HG03342 (cell line): ENCODE measurements at regions not wholly inside any gene's neighbourhood (a gene's known extent, or its start where the extent isn't known, plus 50 kb on each side); places are given as distances from the start of the nearest gene placed in this dataset.

ENCODE experiments used
- ATAC-seq: cut with Tn5 transposase; IDR thresholded peaks from one replicate; pipeline ENCODE4 v1.9.1; 2021; ENCODE audit warnings: mild to moderate bottlenecking, moderate library complexity; ENCODE audit not compliant: unreplicated experiment

DNA sequence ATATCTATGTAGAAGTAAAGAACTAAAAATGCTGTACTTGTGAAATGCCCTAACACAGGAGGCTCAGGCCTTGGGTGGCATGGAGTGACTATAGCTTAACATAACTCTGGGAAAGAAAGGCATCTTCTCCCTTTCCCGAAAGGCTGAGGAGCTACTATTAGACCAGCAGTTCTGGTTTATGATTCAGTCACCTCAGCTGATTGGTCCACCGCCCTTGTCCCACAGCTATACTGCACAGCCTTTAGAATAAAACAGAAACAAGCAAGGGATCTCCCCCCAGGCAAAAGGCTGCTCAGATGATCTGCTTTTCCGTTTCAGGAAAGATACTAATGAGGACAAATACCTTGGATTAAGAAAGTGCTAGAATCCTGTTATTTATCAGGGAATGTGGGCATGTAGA is 171.3 kb downstream of the SNCA start:
- no peak for ATAC-seq

DNA sequence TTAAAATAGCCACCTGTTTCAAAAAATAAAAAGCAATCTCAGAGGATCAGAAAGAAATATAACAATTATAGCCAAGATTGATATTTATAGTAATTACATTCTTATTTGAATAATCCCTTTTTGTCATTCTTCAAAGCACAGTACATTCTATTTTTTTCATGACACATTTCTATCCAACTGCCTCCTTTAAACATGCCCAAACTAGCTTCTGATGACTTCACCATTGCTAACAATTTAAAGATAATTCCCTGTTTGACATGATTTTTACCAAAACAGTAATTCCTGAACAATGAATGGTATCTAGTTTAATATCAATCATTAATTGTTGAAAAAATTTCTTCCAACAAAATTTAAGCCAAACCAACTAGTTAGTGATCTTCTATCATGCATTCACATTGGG is 172.4 kb downstream of the SNCA start:
- ATAC-seq, result no peak

DNA sequence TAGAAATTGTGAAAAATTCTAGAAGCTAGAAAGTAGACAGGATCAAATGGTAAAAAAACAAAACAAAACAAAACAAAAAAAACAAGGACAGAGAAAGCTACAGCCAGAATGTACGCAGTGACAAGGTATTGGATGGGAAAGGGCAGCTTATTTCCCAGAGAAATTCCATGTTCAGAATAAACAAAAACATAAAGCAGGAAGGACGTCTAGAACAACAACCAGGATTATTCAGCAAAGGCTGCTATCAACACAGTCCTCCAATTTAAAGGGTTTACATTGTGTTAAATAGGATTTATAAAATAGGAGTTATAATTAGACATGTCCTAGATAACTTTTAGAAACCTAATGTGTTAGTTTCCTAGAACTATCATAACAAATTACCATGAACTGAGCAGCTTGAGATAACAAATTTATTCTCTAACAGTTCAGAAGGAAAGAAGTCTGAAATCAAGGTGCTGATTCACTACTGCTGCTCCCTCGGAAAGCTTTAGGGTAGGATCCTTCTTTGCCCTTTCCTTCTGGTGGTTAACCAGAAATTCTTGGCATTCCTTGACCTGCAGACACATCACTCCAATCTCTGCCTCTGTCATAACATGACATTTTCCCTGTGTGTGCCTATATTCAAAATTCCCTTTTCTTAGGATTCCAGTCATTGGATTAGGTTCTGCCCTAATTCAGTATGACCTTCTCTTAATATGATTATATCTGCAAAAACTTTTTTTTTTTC is 175.6 kb downstream of the SNCA start:
- ATAC-seq, result no peak

DNA sequence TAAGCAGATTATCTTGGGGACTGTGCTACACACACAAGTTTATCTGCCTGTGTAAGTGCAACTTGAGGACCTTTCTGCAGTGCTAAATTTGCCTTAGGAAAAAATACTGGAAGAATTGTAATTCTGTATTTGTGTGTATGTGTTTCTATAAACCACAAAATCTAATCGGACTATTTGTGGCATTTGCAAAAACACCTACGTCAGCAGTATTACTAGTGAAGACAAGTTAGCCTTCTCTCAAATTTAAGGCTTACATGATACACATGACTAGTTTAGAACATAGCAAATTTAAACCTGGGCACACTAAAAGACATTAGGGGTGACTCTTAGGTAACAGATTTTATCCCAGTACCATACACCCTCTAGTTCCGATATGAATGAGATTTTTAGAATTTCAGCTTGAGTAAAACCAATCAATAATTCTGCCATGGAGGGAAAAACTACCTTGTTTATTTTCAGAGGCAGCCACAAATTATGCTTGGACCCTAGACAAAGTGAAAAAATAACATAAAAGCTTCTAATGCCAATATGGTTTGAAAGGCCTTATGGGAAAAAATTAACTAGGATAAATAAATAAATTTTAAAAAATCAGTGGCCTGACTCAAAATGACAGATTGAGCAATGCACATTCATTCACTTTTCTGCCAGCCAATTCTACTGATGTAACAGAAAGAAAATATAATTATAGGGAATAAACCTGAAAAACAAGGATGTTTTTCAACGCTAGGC is 176.4 kb downstream of the SNCA start:
- ATAC-seq, result no peak

DNA sequence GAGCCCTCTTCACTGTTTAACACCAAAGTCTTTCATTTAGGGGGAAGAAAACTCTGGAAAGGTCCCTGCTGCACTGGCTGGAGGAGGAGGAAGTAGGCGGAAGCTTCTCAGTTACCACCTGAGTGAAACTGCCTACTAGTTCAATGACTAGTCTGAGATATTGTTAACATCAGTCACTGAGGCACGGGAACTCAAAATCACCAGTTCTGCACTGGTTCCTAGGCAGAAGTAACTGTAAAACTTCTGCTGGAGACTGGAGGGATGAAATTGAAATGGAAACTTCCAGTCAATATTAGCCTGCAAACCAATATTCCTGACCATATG is 178.3 kb downstream of the SNCA start:
- ATAC-seq, result peak; percentile 80

DNA sequence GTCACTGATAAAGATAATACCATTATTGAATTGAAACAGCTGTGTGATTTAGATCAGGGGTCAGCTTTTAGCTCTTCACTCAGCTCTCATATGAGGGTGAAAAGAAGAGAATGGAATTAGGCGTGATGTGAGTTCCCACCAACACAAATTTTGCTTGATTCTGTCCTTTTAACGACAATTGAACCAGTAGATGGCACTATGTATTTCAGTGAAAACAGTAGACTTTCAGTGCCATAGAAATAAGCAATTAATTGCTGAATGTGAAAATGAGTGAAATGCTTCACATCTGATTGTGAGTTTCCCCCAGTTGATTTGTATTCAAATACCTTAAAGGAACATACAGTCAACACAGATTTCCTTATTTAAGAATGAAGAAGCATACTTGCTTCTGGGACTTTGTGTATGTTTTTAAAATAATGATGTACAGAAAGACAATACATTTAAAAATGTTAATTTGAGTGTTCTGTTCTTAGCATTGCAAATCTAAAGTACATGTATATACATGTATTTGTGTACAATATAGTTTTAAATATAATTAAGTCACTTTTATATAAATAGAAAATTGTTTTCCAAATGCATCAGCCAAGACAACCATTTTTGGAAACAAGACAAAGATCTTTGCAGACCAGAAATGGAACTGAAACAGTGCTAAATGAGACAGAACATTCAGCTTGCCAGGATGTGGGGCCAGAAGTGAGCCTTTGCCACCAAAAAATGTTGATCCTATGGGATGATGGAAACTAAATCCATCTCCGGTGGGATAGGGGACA is 178.8 kb downstream of the SNCA start:
- ATAC-seq, result peak; percentile 74

DNA sequence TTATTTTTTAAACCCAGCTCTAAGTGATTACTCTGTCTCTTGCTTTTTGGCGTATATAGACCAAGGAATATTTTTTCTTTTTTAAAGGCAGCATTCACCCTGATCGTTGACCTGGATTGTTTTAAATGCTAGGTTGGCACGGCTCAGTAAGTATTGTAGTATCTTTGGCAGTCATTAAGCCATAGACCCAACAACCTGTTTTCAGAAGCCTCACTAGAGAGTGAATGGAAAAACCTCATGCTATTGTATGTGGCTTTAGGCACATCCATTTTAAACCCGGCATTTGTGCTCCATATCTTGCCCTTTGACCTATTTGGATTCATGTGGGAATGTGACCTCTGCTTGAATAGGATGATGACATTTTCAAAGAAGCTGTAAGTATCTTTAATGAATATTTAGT is 183.9 kb downstream of the SNCA start:
- ATAC-seq, result no peak

DNA sequence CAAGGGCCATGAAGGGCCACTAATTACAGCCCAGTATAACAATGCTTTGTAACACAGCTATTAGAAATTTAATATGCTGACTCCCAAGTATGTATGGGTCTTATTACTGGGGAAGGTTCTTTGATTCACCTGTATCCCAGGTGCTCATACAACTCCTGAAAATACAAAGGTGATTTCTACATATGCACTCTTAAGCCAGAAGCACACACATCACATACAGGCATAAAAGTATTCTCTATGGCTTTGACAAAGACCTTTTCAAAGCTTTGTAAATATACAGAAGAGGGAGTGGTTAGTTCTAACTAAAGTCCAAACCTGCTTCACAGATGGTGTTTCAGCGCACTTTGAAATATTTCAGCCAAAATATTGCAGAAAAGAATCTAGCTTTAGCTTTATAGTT is 191.5 kb downstream of the SNCA start:
- ATAC-seq, result no peak

DNA sequence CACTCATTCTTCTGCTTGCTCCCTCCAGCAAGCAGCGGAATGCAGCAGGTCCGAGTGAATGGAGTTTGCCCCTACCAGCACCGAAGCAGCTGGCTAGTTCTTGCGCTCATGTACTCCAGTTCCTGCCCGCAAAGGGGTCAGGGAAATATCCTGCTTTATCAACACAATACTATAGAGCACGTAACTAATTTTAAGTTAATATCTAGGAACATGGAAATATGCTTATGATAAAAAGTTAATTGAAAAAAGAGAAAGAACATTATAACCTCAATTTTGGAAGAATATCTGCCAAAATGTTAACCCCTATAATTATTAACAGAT is 195.6 kb downstream of the SNCA start:
- ATAC-seq, result no peak

DNA sequence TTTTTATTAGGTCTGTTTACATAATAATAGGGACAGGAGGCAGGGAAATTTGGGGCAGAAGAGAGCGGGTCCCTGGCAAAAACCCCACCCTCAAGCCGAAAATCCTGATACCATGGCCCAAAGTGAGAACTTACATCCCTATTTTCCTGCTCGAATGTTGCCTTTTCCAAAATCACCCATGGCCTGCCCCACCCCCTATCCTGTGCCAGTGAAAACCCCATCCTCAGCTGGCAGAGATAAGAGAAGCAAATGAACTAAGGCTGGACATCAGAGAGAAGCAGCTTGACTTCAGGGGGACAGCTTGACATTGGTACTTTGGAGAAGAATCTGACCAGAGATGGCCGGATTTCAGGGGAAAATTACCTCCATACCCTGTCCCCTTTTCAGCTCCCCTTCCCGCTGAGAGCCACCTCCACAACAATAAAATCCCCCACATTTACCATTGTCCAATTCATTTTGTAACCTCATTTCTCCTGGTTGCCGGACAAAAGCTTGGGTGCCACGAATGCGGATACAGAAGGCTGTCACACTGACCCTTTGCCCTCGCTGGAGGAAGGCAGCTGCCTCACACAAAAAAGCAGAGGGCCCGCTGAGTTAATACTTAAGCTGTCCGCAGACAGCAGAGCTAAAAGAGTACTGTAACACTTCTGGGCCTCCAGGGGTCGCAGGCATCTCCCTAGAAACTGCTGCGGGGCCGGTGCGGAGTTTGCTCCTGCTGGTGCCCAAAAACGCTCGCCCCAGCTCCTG is 196.2 kb downstream of the SNCA start:
- ATAC-seq, result no peak

DNA sequence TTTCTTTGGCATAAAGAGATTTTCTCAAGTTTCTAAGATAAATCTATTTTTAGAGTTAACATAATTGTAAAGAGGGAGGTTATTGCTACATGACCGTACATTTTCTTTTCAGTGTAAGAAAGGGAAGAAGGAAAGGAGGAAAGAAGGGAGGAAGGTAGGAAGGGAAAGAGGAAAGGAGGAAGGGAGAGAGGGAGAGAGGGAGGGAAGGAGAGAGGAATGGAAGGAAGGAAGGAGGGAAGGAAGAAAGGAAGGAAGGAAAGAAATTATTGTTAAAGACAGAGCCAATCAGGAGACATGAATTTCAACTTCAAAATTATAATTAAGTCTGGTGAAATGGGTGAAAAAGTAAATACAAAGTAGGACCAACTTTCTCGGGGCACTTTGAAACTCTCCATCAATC is 197.6 kb downstream of the SNCA start:
- no peak for ATAC-seq

DNA sequence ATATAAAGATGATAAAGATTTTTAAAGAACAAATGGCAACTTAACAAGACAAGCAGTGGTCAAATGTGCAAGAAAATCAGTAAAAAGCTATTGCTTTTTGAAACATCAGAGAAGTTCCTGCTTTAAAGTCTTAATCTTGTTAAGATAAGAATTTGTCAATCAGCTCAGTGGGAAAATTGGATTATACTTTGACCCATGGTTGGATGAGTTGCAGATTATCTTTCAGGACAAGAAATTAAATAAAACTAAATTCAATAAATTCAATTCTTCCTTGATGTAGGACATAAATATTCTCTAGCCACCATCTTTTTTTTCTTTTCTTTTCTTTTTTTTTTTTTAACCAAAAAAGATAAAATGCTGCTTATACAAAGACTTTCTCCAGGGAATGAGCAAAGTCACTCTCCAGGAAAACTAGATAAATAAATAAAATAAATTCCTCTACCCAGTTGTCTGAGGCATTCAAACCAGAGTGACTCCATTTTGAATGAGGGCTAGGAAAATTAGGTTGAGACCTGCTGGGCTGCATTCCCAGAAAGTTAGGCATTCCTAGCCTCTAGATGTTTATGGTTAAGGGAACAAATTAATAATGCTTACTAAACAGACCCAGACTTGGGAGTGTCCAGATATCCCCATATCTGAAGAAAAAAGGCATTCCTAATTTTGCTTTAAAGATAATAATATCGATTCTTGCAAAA is 211.2 kb downstream of the SNCA start:
- no peak for ATAC-seq

DNA sequence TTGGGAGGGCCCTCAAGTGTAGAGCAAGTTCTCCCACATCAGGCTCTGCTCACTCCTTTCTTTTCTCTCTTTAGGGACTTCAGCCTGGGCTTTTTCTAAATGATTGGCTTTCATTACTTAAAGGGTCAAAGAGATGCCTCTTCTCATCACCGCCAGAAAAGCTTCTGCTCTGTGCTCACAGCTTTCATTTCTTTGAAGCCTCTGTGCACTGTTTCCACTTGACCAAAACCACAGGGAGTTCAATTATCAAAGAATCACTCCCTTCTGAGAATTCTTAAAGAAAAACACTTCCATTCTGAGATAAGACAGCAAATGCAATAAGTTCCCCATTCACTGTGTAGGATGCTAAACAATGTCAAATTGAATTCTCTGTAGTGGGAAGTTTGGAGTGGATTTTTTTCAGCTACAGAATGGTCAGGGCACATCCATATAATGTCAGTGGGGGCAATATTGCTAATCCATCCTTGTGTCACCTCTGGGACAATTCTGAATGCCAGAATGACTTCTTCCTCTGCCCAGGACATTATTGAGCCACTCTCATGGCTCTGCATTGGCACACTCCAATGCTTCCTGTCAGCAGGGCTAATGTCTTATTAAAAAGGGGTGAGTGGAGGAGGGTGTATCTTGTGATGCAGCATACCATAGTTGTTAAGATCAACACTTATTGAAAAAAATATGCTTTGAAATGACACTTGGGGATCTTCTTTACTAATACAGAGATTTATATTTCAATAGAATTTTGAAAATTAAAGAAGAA is 217.6 kb downstream of the SNCA start:
- no peak for ATAC-seq

DNA sequence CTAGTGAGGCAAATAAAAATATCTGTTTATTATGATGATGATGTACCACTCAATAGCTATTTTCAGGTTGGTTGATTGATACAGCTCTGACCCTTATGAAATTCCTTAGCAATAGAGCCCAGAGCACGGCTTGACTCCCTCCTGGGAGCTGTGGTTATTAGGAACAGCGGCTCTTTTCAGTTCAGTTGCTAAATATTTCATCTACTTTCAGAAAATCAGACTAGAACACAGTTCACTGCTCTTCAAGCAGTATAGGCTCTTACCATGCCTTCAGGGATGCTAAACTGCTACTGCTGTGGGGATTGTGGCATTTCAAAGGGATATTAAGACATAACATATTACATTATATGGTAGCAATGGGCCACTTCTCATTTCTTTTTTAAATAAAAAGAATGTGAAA is 218.8 kb downstream of the SNCA start:
- no peak for ATAC-seq

DNA sequence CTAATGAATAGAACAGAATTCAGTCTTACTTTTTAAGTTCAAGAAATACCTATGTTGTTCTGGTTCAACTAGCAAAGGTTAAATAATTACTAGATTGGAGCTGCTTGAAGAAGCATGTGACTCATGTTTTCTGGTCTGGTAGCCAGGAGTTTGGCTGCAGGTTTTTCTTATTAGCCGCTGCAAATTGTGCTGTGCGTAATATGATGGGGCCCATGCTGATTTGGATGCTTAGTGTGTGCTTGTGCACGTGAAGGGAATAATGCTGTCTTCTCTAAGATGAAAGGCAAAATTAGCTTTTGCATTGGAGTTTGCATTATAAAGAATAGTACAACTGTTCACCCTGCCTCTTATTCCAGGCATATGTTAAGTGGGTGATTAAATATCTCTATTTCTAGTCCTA is 219.6 kb downstream of the SNCA start:
- no peak for ATAC-seq

DNA sequence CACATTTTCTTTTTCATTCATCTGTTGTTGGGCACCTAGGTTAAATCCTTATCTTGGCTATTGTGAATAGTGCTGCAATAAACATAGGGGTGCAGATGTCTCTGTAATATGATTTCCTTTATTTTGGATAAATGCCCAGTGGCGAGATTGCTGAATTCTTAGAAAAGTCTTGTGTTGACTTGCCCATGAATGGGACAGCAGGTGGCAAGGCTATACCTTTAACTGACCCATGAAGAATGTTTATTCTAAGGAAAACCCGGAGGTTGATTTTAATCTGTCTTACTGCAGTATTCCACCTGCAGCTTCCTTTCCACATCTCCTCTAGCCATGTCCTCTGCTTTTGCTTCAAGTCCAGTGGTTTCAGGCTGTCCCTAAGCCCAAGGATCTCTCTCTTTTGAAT is 220.6 kb downstream of the SNCA start:
- no peak for ATAC-seq

DNA sequence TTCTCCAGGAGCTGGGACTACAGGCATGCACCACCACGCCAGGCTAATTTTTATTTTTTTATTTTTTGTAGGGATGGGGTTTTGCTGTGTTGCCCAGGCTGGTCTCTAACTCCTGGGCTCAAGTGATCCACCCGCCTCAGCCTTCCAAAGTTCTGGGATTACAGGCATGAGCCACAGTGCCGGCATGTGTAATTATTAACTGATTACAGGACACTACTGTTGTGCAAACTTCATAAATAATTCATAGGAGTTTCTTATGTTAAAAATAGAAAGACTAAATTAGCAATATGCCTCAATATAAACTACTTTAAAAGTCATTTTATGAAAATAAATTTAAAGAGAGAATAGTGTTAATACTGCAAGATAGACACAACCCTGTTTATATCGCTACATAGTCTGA is 221.9 kb downstream of the SNCA start:
- no peak for ATAC-seq

DNA sequence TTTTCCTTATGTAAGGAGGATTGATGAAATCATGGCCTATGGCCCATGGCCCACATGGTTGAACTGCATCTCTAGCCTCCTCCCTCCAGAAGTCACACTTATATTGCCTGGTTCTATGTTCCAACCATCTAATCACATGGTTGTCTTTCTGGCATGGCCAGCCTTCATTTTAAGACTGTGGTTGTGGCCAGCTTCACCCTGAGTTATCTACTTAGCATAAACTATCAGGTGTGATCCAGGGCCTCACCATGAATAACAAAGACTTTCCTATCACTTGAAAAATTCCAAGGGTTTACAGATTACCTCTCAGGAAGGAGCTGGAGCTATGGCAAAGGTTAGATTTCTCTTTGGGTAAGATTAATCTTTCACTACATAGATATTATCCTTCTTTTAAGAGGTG is 222.8 kb downstream of the SNCA start:
- ATAC-seq, result no peak

DNA sequence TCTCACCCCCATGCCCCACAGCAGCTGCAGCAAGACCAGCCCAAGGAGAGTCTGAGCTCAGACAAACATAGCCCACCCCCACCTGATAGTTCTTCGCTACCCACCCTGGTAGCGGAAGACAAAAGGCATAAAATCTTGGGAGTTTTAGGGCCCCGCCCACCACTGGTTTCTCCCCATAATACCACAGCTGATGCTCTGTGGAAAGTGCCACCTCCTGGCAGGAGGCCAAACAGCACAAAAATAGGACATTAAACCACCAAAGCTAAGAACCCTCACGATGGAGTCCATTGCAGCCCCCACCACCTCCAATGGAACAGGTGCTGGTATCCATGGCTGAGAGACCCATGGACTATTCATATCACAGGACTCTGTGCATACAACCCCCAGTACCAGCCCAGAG is 226.7 kb downstream of the SNCA start:
- ATAC-seq, result no peak

DNA sequence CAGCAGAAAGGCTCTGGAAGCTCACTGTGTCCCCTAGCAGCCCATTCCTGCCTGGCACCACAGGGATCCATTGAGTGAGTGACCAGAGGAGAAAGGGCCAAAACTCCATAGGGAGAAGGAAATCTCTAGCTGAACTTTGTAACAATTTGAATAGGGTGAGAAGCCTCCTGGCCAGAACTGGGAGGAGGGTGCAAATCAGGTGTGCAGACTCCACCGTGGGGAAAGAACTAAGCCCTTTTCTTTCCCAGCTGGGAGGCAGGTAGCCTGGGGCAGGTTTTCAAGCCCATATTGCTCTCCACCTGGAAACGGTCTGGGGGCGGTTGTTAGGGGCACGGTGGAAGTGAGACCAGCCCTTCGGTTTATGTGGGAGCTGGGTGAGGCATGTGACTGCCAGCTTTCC is 227.2 kb downstream of the SNCA start:
- ATAC-seq, result no peak
